ENCODE measurements at regions not wholly inside any gene's neighbourhood (a gene's known extent, or its start where the extent isn't known, plus 50 kb on each side); places are given as distances from the start of the nearest gene placed in this dataset.
"Not testable (repeated sequence)": the region's sequence is repeated elsewhere in the genome, so short reads cannot be mapped to it uniquely, and the experiment has no call there.

GRCh38 chr6:113709936-113710509, 147.1 kb upstream of the MARCKS start:
- FAIRE-seq (no peak), DNase-seq (ENCODE audit: insufficient read length, low spot score) (no peak)
- no peak for TF ChIP-seq POLR2A (IDR thresholded peaks at IDR 0.05; ENCODE audit: low read depth, low read length)

- no peak for TF ChIP-seq POLR2A (IDR thresholded peaks at IDR 0.05; ENCODE audit: low read depth, low read length)
- no peak for FAIRE-seq
- DNase-seq (ENCODE audit: insufficient read length, low spot score), result no peak
Observed at GRCh38 chr6:113713665-113714064, 143.5 kb upstream of the MARCKS start.

- DNase-seq (ENCODE audit: insufficient read length, low spot score) (no peak), FAIRE-seq (no peak)
- TF ChIP-seq POLR2A (IDR thresholded peaks at IDR 0.05; ENCODE audit: low read depth, low read length), result no peak
Observed at GRCh38 chr6:113718588-113718987, 138.6 kb upstream of the MARCKS start.

- no peak for DNase-seq (ENCODE audit: insufficient read length, low spot score)
- no peak for FAIRE-seq
- TF ChIP-seq POLR2A (IDR thresholded peaks at IDR 0.05; ENCODE audit: low read depth, low read length), result no peak
Observed at GRCh38 chr6:113719064-113719463, 138.1 kb upstream of the MARCKS start.

GRCh38 chr6:113719545-113719944, 137.6 kb upstream of the MARCKS start:
- TF ChIP-seq POLR2A (IDR thresholded peaks at IDR 0.05; ENCODE audit: low read depth, low read length), result no peak
- FAIRE-seq (no peak), DNase-seq (ENCODE audit: insufficient read length, low spot score) (no peak)

GRCh38 chr6:113723182-113723581, 134.0 kb upstream of the MARCKS start:
- DNase-seq (ENCODE audit: insufficient read length, low spot score), result no peak
- TF ChIP-seq POLR2A (IDR thresholded peaks at IDR 0.05; ENCODE audit: low read depth, low read length), result no peak
- no peak for FAIRE-seq

GRCh38 chr6:113724927-113725326, 132.2 kb upstream of the MARCKS start:
- not testable (repeated sequence) for DNase-seq (ENCODE audit: insufficient read length, low spot score)
- FAIRE-seq, result peak; percentile 6

GRCh38 chr6:113731541-113731940, 125.6 kb upstream of the MARCKS start:
- FAIRE-seq (no peak), DNase-seq (ENCODE audit: insufficient read length, low spot score) (no peak)
- no peak for TF ChIP-seq POLR2A (IDR thresholded peaks at IDR 0.05; ENCODE audit: low read depth, low read length)

GRCh38 chr6:113732384-113732966, 124.7 kb upstream of the MARCKS start:
- no peak for DNase-seq (ENCODE audit: insufficient read length, low spot score)
- TF ChIP-seq POLR2A (IDR thresholded peaks at IDR 0.05; ENCODE audit: low read depth, low read length), result no peak
- no peak for FAIRE-seq

GRCh38 chr6:113733381-113733780, 123.8 kb upstream of the MARCKS start:
- no peak for DNase-seq (ENCODE audit: insufficient read length, low spot score)
- TF ChIP-seq POLR2A (IDR thresholded peaks at IDR 0.05; ENCODE audit: low read depth, low read length), result no peak
- FAIRE-seq, result no peak

GRCh38 chr6:113734982-113735381, 122.2 kb upstream of the MARCKS start:
- no peak for FAIRE-seq
- DNase-seq (ENCODE audit: insufficient read length, low spot score), result no peak
- TF ChIP-seq POLR2A (IDR thresholded peaks at IDR 0.05; ENCODE audit: low read depth, low read length), result no peak

- no peak for TF ChIP-seq POLR2A (IDR thresholded peaks at IDR 0.05; ENCODE audit: low read depth, low read length)
- no peak for FAIRE-seq
- no peak for DNase-seq (ENCODE audit: insufficient read length, low spot score)
Observed at GRCh38 chr6:113735491-113735890, 121.7 kb upstream of the MARCKS start.

GRCh38 chr6:113736978-113737377, 120.2 kb upstream of the MARCKS start:
- DNase-seq (ENCODE audit: insufficient read length, low spot score) (no peak), FAIRE-seq (no peak)
- TF ChIP-seq POLR2A (IDR thresholded peaks at IDR 0.05; ENCODE audit: low read depth, low read length), result no peak

GRCh38 chr6:113739041-113739655, 118.0 kb upstream of the MARCKS start:
- FAIRE-seq (no peak), DNase-seq (ENCODE audit: insufficient read length, low spot score) (no peak)
- no peak for TF ChIP-seq POLR2A (IDR thresholded peaks at IDR 0.05; ENCODE audit: low read depth, low read length)

- TF ChIP-seq POLR2A (IDR thresholded peaks at IDR 0.05; ENCODE audit: low read depth, low read length), result no peak
- no peak for DNase-seq (ENCODE audit: insufficient read length, low spot score)
- FAIRE-seq, result no peak
Observed at GRCh38 chr6:113741651-113742050, 115.5 kb upstream of the MARCKS start.
